ENCODE measurements at regions not wholly inside any gene's neighbourhood (a gene's known extent, or its start where the extent isn't known, plus 50 kb on each side); places are given as distances from the start of the nearest gene placed in this dataset.
A peak's percentile ranks its signal among the peaks of the same experiment; 100 is the strongest.

GRCh38 chr18:7349181-7349837 lies 118.4 kb downstream of the LRRC30 start:
- no peak for DNase-seq (ENCODE audit: low spot score)

GRCh38 chr18:7358989-7359726 lies 128.3 kb downstream of the LRRC30 start:
- DNase-seq (ENCODE audit: low spot score): no peak

GRCh38 chr18:7360606-7361170 lies 129.8 kb downstream of the LRRC30 start:
- DNase-seq (ENCODE audit: low spot score): no peak

- no peak for DNase-seq (ENCODE audit: low spot score)
Measured at GRCh38 chr18:7363338-7363737, 132.4 kb downstream of the LRRC30 start.

DNA sequence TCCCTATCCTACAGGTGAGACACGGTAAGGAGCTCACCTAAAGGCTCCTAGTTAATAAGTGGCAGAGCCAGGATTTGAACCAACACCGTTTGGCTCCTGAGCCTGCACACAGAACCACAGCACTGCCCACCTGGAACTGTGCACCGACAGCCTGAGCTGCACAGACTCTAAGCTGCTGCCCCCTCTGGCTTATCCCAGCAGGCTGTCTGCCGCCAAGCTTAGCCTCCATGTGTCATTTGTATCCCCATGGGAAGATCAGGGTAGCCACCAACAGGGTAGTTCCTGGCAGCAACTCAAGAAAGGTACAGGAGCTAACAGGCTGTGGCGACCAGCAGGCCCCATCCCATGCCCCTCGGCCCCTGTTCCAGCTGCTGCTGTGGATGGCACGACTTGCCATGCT lies 135.7 kb downstream of the LRRC30 start:
- DNase-seq (ENCODE audit: low spot score): no peak

GRCh38 chr18:7367336-7367735 lies 136.4 kb downstream of the LRRC30 start:
- no peak for DNase-seq (ENCODE audit: low spot score)

- no peak for DNase-seq (ENCODE audit: low spot score)
Measured at GRCh38 chr18:7369006-7369405, 138.1 kb downstream of the LRRC30 start.

DNA sequence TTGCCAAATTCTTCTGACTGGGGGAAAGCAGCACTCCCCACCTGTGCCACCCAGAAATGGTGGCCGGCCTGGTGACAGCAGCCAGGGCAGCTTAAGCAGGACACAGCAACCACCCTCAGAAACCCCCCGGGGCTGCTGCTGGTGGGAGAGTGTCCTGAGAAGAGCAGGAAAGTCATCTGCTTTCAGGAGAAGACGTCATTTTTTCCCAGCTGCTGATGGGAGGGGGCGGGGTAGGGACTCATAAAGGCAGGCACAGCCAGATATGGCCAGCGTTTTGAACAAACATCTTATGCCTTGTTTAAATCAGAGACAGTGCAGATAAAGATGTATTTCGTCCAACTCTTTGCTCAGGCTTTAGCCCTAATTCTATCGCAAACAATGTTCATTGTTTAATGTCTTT lies 139.5 kb downstream of the LRRC30 start:
- DNase-seq (ENCODE audit: low spot score): no peak

DNA sequence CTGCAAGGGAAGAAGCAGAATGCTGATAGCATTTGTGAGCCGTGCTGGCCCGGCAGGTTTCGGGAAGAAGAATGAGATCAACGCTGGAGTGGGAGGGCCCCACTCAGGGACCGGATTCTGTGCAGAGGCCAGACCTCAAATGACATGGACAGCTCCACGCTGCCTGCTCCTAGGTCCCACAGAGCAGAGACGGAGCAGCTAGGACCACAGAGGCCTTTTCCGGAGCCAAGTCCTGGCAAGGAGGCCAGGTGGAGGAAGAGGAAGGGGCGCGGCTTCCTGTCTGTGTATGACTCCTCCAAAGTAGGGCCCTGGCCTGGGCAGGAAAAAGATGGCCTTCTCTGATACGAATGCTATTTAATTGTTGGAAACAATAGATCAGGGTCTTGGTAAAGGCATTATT lies 139.9 kb downstream of the LRRC30 start:
- DNase-seq (ENCODE audit: low spot score): no peak

DNA sequence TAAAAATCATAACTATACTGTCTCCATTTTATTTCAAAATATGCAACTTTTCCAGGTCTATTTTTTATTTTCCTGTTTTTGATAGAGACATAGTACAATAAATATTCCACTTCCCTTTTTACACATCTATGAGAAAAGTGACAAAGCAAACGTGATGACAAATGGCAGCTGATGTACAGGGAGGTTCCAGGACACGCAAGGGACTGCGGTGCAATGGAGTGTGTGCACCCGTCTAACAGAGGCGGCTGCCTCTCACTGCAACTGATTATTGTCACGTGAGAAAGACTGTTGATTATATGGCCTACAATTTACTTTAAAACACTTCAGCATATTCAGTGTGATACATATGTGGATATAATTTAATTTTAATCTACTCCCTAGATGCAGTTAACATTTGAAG lies 142.6 kb downstream of the LRRC30 start:
- no peak for DNase-seq (ENCODE audit: low spot score)

GRCh38 chr18:7381307-7381706 lies 150.4 kb downstream of the LRRC30 start:
- no peak for DNase-seq (ENCODE audit: low spot score)

DNA sequence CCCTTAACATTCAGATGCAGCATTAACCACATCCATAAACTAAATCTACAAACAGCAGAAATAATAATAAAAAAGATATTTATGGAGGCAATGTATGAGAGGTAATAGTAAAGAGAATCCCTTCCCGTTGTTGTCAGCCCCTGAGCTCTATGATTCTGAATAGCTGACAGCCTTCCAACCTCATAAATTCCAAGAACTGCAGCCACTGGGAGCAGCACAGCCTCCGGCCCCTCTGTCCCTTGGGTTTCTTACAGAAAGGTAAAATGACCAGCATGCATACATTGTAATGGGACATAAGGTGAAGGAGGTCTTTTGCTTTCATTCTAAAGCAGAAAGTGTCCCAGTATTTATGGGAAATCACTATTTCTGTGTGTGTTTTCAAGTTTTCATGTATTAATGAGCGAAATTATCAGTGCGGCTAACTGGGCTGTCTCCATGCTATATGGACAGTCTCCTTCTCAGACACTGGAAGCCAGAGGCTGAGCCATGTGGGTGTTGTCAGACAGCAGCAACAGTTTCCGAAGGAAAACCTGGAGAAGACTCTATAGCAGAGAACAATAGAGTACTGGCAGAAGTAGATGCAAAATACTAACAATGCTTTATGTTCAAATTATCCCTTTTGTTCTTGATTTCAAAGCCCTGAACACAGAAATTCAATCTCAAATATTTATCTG lies 151.6 kb downstream of the LRRC30 start:
- no peak for DNase-seq (ENCODE audit: low spot score)

- DNase-seq (ENCODE audit: low spot score): no peak
Measured at GRCh38 chr18:7383002-7383980, 152.4 kb downstream of the LRRC30 start.

- DNase-seq (ENCODE audit: low spot score): no peak
Measured at GRCh38 chr18:7388741-7389140, 157.9 kb downstream of the LRRC30 start.

GRCh38 chr18:7390731-7391492 lies 160.0 kb downstream of the LRRC30 start:
- DNase-seq (ENCODE audit: low spot score): no peak

- no peak for DNase-seq (ENCODE audit: low spot score)
Measured at GRCh38 chr18:7393080-7393479, 162.2 kb downstream of the LRRC30 start.

DNA sequence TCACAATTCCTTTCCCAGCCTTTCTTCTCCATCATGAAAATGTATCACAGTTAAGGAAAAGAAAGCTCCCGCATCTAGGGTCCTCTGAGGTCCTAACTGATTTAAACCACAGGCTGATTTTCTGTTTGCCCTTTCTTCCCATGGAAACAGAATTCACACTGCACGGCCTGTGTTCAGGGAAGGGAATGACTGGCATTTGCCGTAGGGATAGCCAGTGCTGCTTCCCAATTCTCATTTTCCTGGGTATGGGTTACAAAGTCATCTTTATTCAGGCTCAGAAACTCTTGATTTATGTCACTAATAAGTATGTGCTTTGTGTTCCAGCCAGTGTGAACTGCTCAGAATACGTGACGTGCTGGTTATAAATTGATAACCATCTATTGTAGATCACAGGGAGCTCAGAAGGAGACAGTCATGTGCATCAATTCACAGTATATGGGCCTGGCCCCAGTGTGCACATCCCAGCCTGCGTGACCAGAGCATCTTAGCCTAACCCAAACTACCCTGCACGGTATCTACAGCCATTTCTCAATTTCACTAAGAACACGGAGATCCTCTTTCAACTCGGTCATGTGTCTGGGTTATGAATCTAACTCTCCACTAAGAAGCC lies 163.3 kb downstream of the LRRC30 start:
- DNase-seq (ENCODE audit: low spot score): no peak

GRCh38 chr18:7395566-7395965 lies 164.7 kb downstream of the LRRC30 start:
- no peak for DNase-seq (ENCODE audit: low spot score)

GRCh38 chr18:7413906-7414305 lies 153.2 kb upstream of the PTPRM start:
- DNase-seq (ENCODE audit: low spot score): no peak

GRCh38 chr18:7414459-7414858 lies 152.7 kb upstream of the PTPRM start:
- DNase-seq (ENCODE audit: low spot score): peak; percentile 24
